ENCODE measurements at regions not wholly inside any gene's neighbourhood (a gene's known extent, or its start where the extent isn't known, plus 50 kb on each side); places are given as distances from the start of the nearest gene placed in this dataset.

GRCh38 chr5:73327908-73328455, 120.6 kb downstream of the FOXD1 start:
- H3K27ac ChIP-seq (ENCODE audit: insufficient read depth, low read depth, low read length, poor library complexity, severe bottlenecking): no peak overlapping the region
- WGBS, 2 experiments: 100% methylated on average over 2 of the region's 2 CpGs
- no peaks in the 10 kb centered on the region for H3K36me3 ChIP-seq (ENCODE audit: control insufficient read depth, insufficient read depth, low read length)
- H3K4me1 ChIP-seq (ENCODE audit: control insufficient read depth, insufficient read depth, low read length): no peaks in the 10 kb centered on the region
- no peak overlapping the region for H3K4me3 ChIP-seq (ENCODE audit: insufficient read depth, low read depth, low read length)
- H3K9me3 ChIP-seq (ENCODE audit: control insufficient read depth, low read length): no peaks in the 10 kb centered on the region
- H3K27me3 ChIP-seq (ENCODE audit: control insufficient read depth, insufficient read depth, low read length, poor library complexity, severe bottlenecking): no peaks in the 10 kb centered on the region

- no peak overlapping the region for H3K4me3 ChIP-seq (ENCODE audit: insufficient read depth, low read depth, low read length)
- no peaks in the 10 kb centered on the region for H3K9me3 ChIP-seq (ENCODE audit: control insufficient read depth, low read length)
- no peak overlapping the region for H3K27ac ChIP-seq (ENCODE audit: insufficient read depth, low read depth, low read length, poor library complexity, severe bottlenecking)
- H3K36me3 ChIP-seq (ENCODE audit: control insufficient read depth, insufficient read depth, low read length): no peaks in the 10 kb centered on the region
- no peaks in the 10 kb centered on the region for H3K27me3 ChIP-seq (ENCODE audit: control insufficient read depth, insufficient read depth, low read length, poor library complexity, severe bottlenecking)
- WGBS, 2 experiments: 93 to 97% methylated on average over 3 of the region's 3 CpGs
- no peaks in the 10 kb centered on the region for H3K4me1 ChIP-seq (ENCODE audit: control insufficient read depth, insufficient read depth, low read length)
Observed at GRCh38 chr5:73325546-73325945, 123.0 kb downstream of the FOXD1 start.

- Histone ChIP-seq H3K27ac (ENCODE audit: insufficient read depth, low read depth, low read length, poor library complexity, severe bottlenecking) (no peak overlapping the region), H3K9me3 (ENCODE audit: control insufficient read depth, low read length) (no peaks in the 10 kb centered on the region), H3K4me3 (ENCODE audit: insufficient read depth, low read depth, low read length) (no peak overlapping the region), H3K36me3 (ENCODE audit: control insufficient read depth, insufficient read depth, low read length) (no peaks in the 10 kb centered on the region), H3K4me1 (ENCODE audit: control insufficient read depth, insufficient read depth, low read length) (no peaks in the 10 kb centered on the region), H3K27me3 (ENCODE audit: control insufficient read depth, insufficient read depth, low read length, poor library complexity, severe bottlenecking) (no peaks in the 10 kb centered on the region)
- WGBS, 2 experiments: 88 to 92% methylated on average over 5 of the region's 5 CpGs
Observed at GRCh38 chr5:73323466-73323865, 125.1 kb downstream of the FOXD1 start.

DNA sequence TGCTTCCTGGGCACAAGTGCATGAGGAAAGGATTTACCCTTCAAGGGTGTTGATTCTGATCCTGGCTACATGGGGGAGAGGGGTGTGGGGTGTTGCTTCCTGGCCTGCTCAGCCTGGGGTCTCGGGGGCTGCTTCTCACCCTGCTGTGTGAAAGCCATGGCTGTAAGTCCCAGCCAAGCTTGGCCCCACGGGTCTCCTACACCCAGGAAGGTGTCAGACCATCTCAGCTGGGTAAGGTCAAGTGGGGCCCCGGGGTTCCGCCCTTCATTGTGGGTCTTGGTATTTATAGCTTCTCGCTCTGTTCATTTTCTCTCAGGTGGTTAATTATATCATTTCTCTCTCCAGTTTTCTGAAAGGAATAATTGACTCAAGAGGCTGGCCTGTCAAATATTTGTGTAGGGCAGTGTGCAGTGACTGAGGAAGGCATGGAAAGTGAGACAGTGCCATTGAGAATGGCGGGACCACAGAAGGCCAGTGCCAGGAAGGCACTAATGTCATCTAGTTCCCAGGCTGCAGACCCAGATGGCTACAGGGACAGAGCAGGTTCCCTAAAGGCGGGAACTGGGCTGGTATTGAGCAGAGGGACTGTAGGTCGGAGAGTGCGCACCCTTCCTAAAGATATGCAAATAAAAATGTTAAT, 126.0 kb downstream of the FOXD1 start:
- Histone ChIP-seq H3K4me1 (ENCODE audit: control insufficient read depth, insufficient read depth, low read length) (no peaks in the 10 kb centered on the region), H3K9me3 (ENCODE audit: control insufficient read depth, low read length) (no peaks in the 10 kb centered on the region), H3K36me3 (ENCODE audit: control insufficient read depth, insufficient read depth, low read length) (no peaks in the 10 kb centered on the region), H3K27me3 (ENCODE audit: control insufficient read depth, insufficient read depth, low read length, poor library complexity, severe bottlenecking) (no peaks in the 10 kb centered on the region), H3K27ac (ENCODE audit: insufficient read depth, low read depth, low read length, poor library complexity, severe bottlenecking) (no peak overlapping the region), H3K4me3 (ENCODE audit: insufficient read depth, low read depth, low read length) (no peak overlapping the region)
- WGBS, 2 experiments: 90 to 95% methylated on average over 8 to 9 of the region's 9 CpGs

DNA sequence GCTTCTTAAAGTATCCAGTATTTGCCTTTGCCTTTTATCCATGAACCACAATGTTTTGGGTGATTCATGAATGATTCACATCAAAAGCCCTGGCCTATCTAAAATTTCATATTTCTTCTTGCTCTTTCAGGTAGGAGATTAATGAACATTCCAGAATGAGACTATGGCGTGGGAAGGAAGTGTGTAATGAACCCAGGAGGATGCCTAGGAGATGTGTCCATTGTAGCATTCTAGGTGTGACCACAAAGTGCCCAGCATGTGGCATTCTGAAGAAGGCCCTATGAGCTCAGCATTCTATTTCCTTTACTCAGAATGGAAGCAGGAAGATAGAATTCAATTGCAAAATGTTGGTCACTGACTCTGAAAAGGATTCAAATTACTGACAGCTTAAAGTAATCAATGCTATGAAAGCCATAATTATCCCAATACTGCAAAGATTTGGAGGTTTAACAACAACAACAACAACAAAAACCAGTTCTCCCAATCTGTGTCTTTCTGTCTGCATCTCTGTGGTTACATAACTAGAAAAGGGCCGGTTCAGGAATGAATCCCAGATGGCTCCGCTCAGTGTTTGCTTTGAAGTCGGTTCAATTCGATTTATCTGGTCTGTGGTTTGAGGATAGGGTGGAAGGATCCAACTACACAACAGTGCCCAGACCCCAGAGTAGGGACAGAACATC, 126.7 kb downstream of the FOXD1 start:
- WGBS, 2 experiments: 67 to 75% methylated on average over 5 of the region's 5 CpGs
- Histone ChIP-seq H3K4me1 (ENCODE audit: control insufficient read depth, insufficient read depth, low read length) (no peaks in the 10 kb centered on the region), H3K4me3 (ENCODE audit: insufficient read depth, low read depth, low read length) (no peak overlapping the region), H3K9me3 (ENCODE audit: control insufficient read depth, low read length) (no peaks in the 10 kb centered on the region), H3K36me3 (ENCODE audit: control insufficient read depth, insufficient read depth, low read length) (no peaks in the 10 kb centered on the region), H3K27ac (ENCODE audit: insufficient read depth, low read depth, low read length, poor library complexity, severe bottlenecking) (no peak overlapping the region), H3K27me3 (ENCODE audit: control insufficient read depth, insufficient read depth, low read length, poor library complexity, severe bottlenecking) (no peaks in the 10 kb centered on the region)

- no peak overlapping the region for H3K4me3 ChIP-seq (ENCODE audit: insufficient read depth, low read depth, low read length)
- no peaks in the 10 kb centered on the region for H3K36me3 ChIP-seq (ENCODE audit: control insufficient read depth, insufficient read depth, low read length)
- no peaks in the 10 kb centered on the region for H3K9me3 ChIP-seq (ENCODE audit: control insufficient read depth, low read length)
- peaks cover 5% of the 10 kb centered on the region for H3K27me3 ChIP-seq (ENCODE audit: control insufficient read depth, insufficient read depth, low read length, poor library complexity, severe bottlenecking)
- H3K27ac ChIP-seq (ENCODE audit: insufficient read depth, low read depth, low read length, poor library complexity, severe bottlenecking): no peak overlapping the region
- WGBS, 2 experiments: 94 to 97% methylated on average over 6 of the region's 6 CpGs
- no peaks in the 10 kb centered on the region for H3K4me1 ChIP-seq (ENCODE audit: control insufficient read depth, insufficient read depth, low read length)
Observed at GRCh38 chr5:73319036-73319435, 129.5 kb downstream of the FOXD1 start.

DNA sequence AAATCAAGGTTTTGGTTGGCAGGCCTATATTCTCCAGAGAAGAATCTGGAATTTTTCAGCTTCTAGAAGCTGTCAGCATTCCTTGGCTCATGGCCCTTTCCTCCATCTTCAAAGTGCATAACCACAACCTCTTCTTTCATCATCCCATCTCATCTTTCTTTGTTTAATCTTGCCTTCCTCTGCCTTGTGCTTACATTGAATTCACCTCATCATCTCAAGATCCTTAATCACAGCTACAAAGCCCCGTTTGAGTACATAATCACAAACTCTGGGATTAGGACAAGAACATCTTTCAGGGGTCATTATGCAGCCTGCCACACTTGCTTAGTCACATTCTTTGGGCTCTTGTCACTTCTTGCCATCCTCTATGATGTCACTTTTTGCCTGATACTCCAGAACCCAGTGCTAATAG, 130.3 kb downstream of the FOXD1 start:
- Histone ChIP-seq H3K36me3 (ENCODE audit: control insufficient read depth, insufficient read depth, low read length) (no peaks in the 10 kb centered on the region), H3K27me3 (ENCODE audit: control insufficient read depth, insufficient read depth, low read length, poor library complexity, severe bottlenecking) (peaks cover 11% of the 10 kb centered on the region), H3K4me3 (ENCODE audit: insufficient read depth, low read depth, low read length) (no peak overlapping the region), H3K27ac (ENCODE audit: insufficient read depth, low read depth, low read length, poor library complexity, severe bottlenecking) (no peak overlapping the region), H3K4me1 (ENCODE audit: control insufficient read depth, insufficient read depth, low read length) (no peaks in the 10 kb centered on the region), H3K9me3 (ENCODE audit: control insufficient read depth, low read length) (no peaks in the 10 kb centered on the region)
- 94 to 95% methylated on average over 1 of the region's 1 CpG for WGBS, 2 experiments

DNA sequence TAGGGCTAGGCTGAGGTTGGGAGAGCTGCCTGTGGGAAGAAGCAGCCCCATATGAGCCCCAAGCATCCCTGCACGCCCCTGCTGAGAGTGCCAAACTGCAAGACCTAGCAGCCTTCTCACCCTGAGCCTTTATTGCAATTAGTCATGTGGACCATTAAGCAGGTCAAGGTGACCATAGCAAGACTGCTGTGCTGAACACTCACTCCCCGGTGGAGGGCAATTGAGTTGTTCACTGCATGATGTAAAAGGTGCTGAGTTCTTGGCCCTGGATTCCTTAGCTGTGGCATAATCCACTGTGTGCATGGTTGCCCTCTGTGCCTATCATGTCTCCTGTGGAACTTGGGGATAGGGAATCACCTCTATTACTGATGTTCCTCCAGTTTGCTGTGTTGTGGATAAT, 131.1 kb downstream of the FOXD1 start:
- no peak overlapping the region for H3K27ac ChIP-seq (ENCODE audit: insufficient read depth, low read depth, low read length, poor library complexity, severe bottlenecking)
- H3K36me3 ChIP-seq (ENCODE audit: control insufficient read depth, insufficient read depth, low read length): no peaks in the 10 kb centered on the region
- peaks cover 19% of the 10 kb centered on the region for H3K27me3 ChIP-seq (ENCODE audit: control insufficient read depth, insufficient read depth, low read length, poor library complexity, severe bottlenecking)
- no peak overlapping the region for H3K4me3 ChIP-seq (ENCODE audit: insufficient read depth, low read depth, low read length)
- 91 to 92% methylated on average over 2 of the region's 2 CpGs for WGBS, 2 experiments
- no peaks in the 10 kb centered on the region for H3K9me3 ChIP-seq (ENCODE audit: control insufficient read depth, low read length)
- H3K4me1 ChIP-seq (ENCODE audit: control insufficient read depth, insufficient read depth, low read length): no peaks in the 10 kb centered on the region

GRCh38 chr5:73314395-73315257, 134.0 kb downstream of the FOXD1 start:
- peaks cover 7% of the 10 kb centered on the region for H3K4me1 ChIP-seq (ENCODE audit: control insufficient read depth, insufficient read depth, low read length)
- no peaks in the 10 kb centered on the region for H3K36me3 ChIP-seq (ENCODE audit: control insufficient read depth, insufficient read depth, low read length)
- 91 to 95% methylated on average over 6 to 8 of the region's 8 CpGs for WGBS, 2 experiments
- no peaks in the 10 kb centered on the region for H3K9me3 ChIP-seq (ENCODE audit: control insufficient read depth, low read length)
- no peak overlapping the region for H3K4me3 ChIP-seq (ENCODE audit: insufficient read depth, low read depth, low read length)
- peaks cover 48% of the 10 kb centered on the region for H3K27me3 ChIP-seq (ENCODE audit: control insufficient read depth, insufficient read depth, low read length, poor library complexity, severe bottlenecking)
- no peak overlapping the region for H3K27ac ChIP-seq (ENCODE audit: insufficient read depth, low read depth, low read length, poor library complexity, severe bottlenecking)

All from ectodermal cell (in vitro differentiated cells).